SU-DHL-6 (cell line): ENCODE measurements at regions not wholly inside any gene's neighbourhood (a gene's known extent, or its start where the extent isn't known, plus 50 kb on each side); places are given as distances from the start of the nearest gene placed in this dataset.

Source experiments
- H2AFZ ChIP-seq: fragments of 200-600 bp; sonication (generic); 2 replicates; pipeline ENCODE4 v1.6.1; 2014; ENCODE audit warnings: low read depth, mild to moderate bottlenecking, moderate library complexity, mixed read lengths, antibody characterized with exemption, low read length; ENCODE audit not compliant: severe bottlenecking
- H3F3A ChIP-seq: fragments of 200-600 bp; shearing (Covaris generic); 2 replicates; pipeline ENCODE4 v1.6.0; 2016; ENCODE audit warnings: antibody characterized with exemption, mild to moderate bottlenecking; ENCODE audit not compliant: insufficient read depth
- H3K27ac ChIP-seq: fragments of 200-600 bp; sonication (generic); 2 replicates; pipeline ENCODE4 v1.5.1; 2016; ENCODE audit warnings: low read depth, mild to moderate bottlenecking, low read length, moderate library complexity, mixed read lengths
- H3K27me3 ChIP-seq: fragments of 200-600 bp; sonication (generic), shearing (Covaris generic); 2 replicates; pipeline ENCODE4 v1.6.0; 2014; ENCODE audit warnings: mild to moderate bottlenecking, low read length
- H3K36me3 ChIP-seq: fragments of 200-600 bp; sonication (generic); 2 replicates; pipeline ENCODE4 v1.6.1; 2014; ENCODE audit warnings: mild to moderate bottlenecking, low read length, mixed read lengths
- H3K4me2 ChIP-seq: fragments of 300-600, 200-600 bp; shearing (Covaris generic), sonication (generic); 2 replicates; pipeline ENCODE4 v1.6.0; 2014; ENCODE audit warnings: low read length, low read depth, mild to moderate bottlenecking; ENCODE audit not compliant: poor library complexity, severe bottlenecking
- H3K4me3 ChIP-seq: fragments of 200-600 bp; sonication (generic); 2 replicates; pipeline ENCODE4 v1.5.1; 2014; ENCODE audit warnings: antibody characterized with exemption, low read length, mild to moderate bottlenecking, mixed read lengths; ENCODE audit not compliant: insufficient read depth, poor library complexity, severe bottlenecking
- H3K79me2 ChIP-seq: fragments of 200-600 bp; sonication (generic); 2 replicates; pipeline ENCODE4 v1.6.1; 2014; ENCODE audit warnings: mild to moderate bottlenecking, low read length, moderate library complexity; ENCODE audit not compliant: insufficient read depth
- H3K9ac ChIP-seq: fragments of 200-600 bp; sonication (generic); 2 replicates; pipeline ENCODE4 v1.7.0; 2014; ENCODE audit warnings: mild to moderate bottlenecking, low read length
- H3K9me2 ChIP-seq: fragments of 200-600 bp; sonication (generic); replicated peaks from 2 replicates; pipeline ENCODE4 v1.6.1; 2014; ENCODE audit warnings: low read length; ENCODE audit not compliant: insufficient read depth
- H3K9me3 ChIP-seq: fragments of 200-600 bp; sonication (generic); 2 replicates; pipeline ENCODE4 v1.6.1; 2014; ENCODE audit warnings: low read length, mixed read lengths; ENCODE audit not compliant: insufficient read depth
- H4K20me1 ChIP-seq: fragments of 200-600 bp; sonication (generic); 2 replicates; pipeline ENCODE4 v1.6.1; 2014; ENCODE audit warnings: low read depth, mild to moderate bottlenecking, antibody characterized with exemption, low read length, moderate library complexity, mixed read lengths
- CTCF ChIP-seq: fragments of 200-600 bp; sonication (generic); IDR thresholded peaks from one replicate; pipeline ENCODE4 v1.5.1; 2017; ENCODE audit warnings: antibody characterized with exemption, mild to moderate bottlenecking, low read length, moderate library complexity; ENCODE audit not compliant: insufficient read depth, poor library complexity, severe bottlenecking
- EZH2phosphoT487 ChIP-seq: fragments of 200-600 bp; sonication (generic), shearing (Covaris generic); conservative IDR thresholded peaks from 2 replicates; pipeline ENCODE4 v1.6.1; 2018; ENCODE audit warnings: mild to moderate bottlenecking, antibody characterized with exemption, low read length, moderate library complexity, mixed read lengths

GRCh38 chr18:45339810-45340550 is 275.3 kb upstream of the SLC14A2 start:
- H3K27me3 ChIP-seq = no peaks in the 10 kb centered on the region

GRCh38 chr18:45340884-45341283 is 274.4 kb upstream of the SLC14A2 start:
- Histone ChIP-seq H3F3A (no peaks in the 10 kb centered on the region), H3K27me3 (no peaks in the 10 kb centered on the region), H3K4me2 (no peak overlapping the region), H3K4me3 (no peak overlapping the region), H3K9ac (no peak overlapping the region), H3K36me3 (no peaks in the 10 kb centered on the region), H2AFZ (no peak overlapping the region), H4K20me1 (no peaks in the 10 kb centered on the region), H3K9me2 (no peaks in the 10 kb centered on the region), H3K27ac (no peak overlapping the region), H3K79me2 (no peaks in the 10 kb centered on the region), H3K9me3 (no peaks in the 10 kb centered on the region)
- TF ChIP-seq CTCF (no peak), EZH2phosphoT487 (no peak)

More at GRCh38 chr18:45339810-45340550, 275.3 kb upstream of the SLC14A2 start:
- Histone ChIP-seq H3K9ac (no peak overlapping the region), H3K79me2 (no peaks in the 10 kb centered on the region), H2AFZ (no peak overlapping the region), H3K4me3 (no peak overlapping the region), H3K4me2 (no peak overlapping the region), H3K9me3 (no peaks in the 10 kb centered on the region), H3K27ac (no peak overlapping the region), H4K20me1 (no peaks in the 10 kb centered on the region), H3F3A (no peaks in the 10 kb centered on the region), H3K9me2 (no peaks in the 10 kb centered on the region), H3K36me3 (no peaks in the 10 kb centered on the region)
- TF ChIP-seq EZH2phosphoT487 (no peak), CTCF (no peak)

- no peaks in the 10 kb centered on the region for H3K9me3 ChIP-seq
- no peak overlapping the region for H3K4me3 ChIP-seq
- H3K27ac ChIP-seq = no peak overlapping the region
- H3K27me3 ChIP-seq = no peaks in the 10 kb centered on the region
- H3K9me2 ChIP-seq = no peaks in the 10 kb centered on the region
- H3F3A ChIP-seq = no peaks in the 10 kb centered on the region
- TF ChIP-seq CTCF = no peak
- TF ChIP-seq EZH2phosphoT487 = no peak
- no peaks in the 10 kb centered on the region for H3K36me3 ChIP-seq
- no peak overlapping the region for H3K9ac ChIP-seq
- H3K4me2 ChIP-seq = no peak overlapping the region
- H3K79me2 ChIP-seq = no peaks in the 10 kb centered on the region
- no peak overlapping the region for H2AFZ ChIP-seq
- H4K20me1 ChIP-seq = no peaks in the 10 kb centered on the region
Measured at GRCh38 chr18:45341454-45341853, 273.8 kb upstream of the SLC14A2 start.
